ENCODE measurements at regions not wholly inside any gene's neighbourhood (a gene's known extent, or its start where the extent isn't known, plus 50 kb on each side); places are given as distances from the start of the nearest gene placed in this dataset.
"Not testable (repeated sequence)": the region's sequence is repeated elsewhere in the genome, so short reads cannot be mapped to it uniquely, and the experiment has no call there.

DNA sequence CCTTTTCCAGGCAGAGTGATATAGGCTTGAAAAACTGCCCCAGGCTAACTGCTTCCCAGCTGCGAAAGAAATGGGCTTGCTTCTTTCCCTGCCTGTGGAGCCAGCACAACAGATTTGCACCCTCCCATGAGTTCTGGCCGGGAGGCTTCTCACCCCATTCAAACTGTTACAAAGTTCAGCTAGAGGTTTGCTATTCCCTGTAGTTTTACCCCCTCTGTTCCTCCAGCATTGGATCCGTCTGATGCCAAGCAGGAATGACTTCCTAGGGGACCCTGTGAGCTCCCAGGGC lies 87.6 kb upstream of the NDST4 start:
- peaks cover 26% of the 10 kb centered on the region for H3K9me3 Mint-ChIP-seq
- H3K27me3 Mint-ChIP-seq (ENCODE audit: low read depth): no peaks in the 10 kb centered on the region
- no peaks in the 10 kb centered on the region for H3K36me3 Mint-ChIP-seq (ENCODE audit: low read depth)
- TF ChIP-seq, protein P1, sequence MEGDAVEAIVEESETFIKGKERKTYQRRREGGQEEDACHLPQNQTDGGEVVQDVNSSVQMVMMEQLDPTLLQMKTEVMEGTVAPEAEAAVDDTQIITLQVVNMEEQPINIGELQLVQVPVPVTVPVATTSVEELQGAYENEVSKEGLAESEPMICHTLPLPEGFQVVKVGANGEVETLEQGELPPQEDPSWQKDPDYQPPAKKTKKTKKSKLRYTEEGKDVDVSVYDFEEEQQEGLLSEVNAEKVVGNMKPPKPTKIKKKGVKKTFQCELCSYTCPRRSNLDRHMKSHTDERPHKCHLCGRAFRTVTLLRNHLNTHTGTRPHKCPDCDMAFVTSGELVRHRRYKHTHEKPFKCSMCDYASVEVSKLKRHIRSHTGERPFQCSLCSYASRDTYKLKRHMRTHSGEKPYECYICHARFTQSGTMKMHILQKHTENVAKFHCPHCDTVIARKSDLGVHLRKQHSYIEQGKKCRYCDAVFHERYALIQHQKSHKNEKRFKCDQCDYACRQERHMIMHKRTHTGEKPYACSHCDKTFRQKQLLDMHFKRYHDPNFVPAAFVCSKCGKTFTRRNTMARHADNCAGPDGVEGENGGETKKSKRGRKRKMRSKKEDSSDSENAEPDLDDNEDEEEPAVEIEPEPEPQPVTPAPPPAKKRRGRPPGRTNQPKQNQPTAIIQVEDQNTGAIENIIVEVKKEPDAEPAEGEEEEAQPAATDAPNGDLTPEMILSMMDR (IDR thresholded peaks at IDR 0.05; ENCODE audit: unreplicated experiment in 3 of 3): no peak
- no peak overlapping the region for H3K4me3 Mint-ChIP-seq
- no peaks in the 10 kb centered on the region for H3K4me1 Mint-ChIP-seq
- H3K27ac Mint-ChIP-seq: no peak overlapping the region

DNA sequence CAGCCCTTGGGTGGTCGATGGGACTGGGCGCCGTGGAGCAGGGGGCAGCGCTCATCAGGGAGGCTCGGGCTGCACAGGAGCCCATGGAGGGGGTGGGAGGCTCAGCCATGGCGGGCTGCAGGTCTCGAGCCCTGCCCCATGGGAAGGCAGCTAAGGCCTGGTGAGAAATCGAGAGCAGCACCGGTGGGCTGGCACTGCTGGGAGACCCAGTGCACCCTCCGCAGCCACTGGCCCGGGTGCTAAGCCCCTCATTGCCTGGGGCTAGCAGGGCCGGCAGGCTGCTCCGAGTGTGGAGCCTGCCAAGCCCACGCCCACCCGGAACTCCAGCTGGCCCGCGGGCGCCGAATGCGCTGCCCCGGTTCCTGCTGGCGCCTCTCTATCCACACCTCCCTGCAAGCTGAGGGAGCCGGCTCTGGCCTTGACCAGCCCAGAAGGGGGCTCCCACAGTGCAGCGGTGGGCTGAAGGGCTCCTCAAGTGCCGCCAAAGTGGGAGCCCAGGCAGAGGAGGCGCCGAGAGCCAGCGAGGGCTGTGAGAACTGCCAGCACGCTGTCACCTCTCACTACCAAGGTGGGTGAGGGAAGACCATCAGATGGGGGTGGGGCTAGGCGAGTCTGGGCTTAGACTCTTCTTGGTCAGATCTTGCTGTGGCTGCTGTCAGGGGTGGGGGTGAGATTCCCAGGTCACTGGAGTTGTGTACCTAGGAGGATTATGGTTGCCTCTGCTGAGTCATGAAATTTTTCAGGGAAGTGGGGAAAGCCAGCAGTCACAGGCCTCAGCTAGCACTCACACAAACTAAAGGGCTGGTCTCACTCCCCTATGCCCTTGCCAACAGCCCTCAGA lies 87.0 kb upstream of the NDST4 start:
- H3K4me1 Mint-ChIP-seq; H3K4me3 Mint-ChIP-seq; H3K27me3 Mint-ChIP-seq (ENCODE audit: low read depth); H3K36me3 Mint-ChIP-seq (ENCODE audit: low read depth); H3K27ac Mint-ChIP-seq: not testable (repeated sequence)
- peaks cover 26% of the 10 kb centered on the region for H3K9me3 Mint-ChIP-seq

DNA sequence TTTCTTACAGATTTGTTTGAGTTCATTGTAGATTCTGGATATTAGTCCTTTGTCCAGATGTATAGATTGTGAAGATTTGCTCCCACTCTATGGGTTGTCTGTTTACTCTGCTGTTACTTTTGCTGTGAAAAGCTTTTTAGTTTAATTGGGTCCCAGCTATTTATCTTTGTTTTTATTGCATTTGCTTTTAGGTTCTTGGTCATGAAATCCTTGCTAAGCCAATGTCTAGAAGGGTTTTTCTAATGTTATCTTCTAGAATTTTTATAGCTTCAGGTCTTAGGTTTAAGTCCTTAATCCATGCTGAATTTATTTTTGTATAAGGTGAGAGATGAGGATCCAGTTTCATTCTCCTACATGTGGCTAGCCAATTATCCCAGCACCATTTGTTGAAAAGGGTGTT lies 81.2 kb upstream of the NDST4 start:
- H3K27me3 Mint-ChIP-seq (ENCODE audit: low read depth); H3K27ac Mint-ChIP-seq; H3K36me3 Mint-ChIP-seq (ENCODE audit: low read depth); H3K4me1 Mint-ChIP-seq; H3K4me3 Mint-ChIP-seq: not testable (repeated sequence)
- H3K9me3 Mint-ChIP-seq: peaks cover 23% of the 10 kb centered on the region

DNA sequence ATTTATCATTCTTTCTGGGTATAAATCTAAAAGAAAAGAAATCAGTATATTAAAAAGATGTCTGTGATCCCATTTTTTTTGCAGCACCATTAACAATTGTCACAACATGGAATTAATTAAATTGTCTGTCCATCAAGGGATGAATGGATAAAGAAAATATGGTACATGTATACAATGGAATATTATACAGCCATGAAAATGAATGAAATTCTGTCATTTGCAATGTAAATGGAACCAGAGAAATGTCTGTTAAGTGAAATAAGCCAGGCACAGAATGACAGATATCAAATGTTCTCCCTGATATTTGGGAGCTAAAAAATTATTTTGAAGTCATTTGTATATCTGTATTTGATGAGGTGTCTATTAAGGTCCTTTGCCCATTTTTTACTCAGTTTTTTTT lies 77.1 kb upstream of the NDST4 start:
- no peaks in the 10 kb centered on the region for H3K36me3 Mint-ChIP-seq (ENCODE audit: low read depth)
- no peak overlapping the region for H3K4me3 Mint-ChIP-seq
- H3K9me3 Mint-ChIP-seq: no peaks in the 10 kb centered on the region
- H3K27ac Mint-ChIP-seq: no peak overlapping the region
- TF ChIP-seq, protein P1 (IDR thresholded peaks at IDR 0.05; ENCODE audit: unreplicated experiment in 3 of 3): no peak
- no peaks in the 10 kb centered on the region for H3K4me1 Mint-ChIP-seq
- H3K27me3 Mint-ChIP-seq (ENCODE audit: low read depth): no peaks in the 10 kb centered on the region

DNA sequence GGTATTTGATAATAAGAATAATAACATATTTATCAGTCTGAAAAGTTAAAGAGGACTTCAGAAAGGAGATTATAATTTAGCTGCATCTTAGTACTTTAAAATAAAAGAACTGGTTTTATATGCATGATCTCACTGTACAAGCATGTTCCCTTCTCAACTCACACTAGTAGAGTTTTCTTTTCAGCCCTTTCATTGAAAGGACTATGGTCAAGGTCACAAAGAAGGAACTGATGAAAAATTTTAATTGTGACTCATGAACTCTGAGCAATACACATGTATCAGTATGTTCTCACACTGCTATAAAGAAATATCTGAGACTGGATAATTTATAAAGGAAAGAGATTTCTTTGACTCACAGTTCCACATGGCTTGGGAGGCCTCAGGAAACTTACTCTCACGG lies 73.7 kb upstream of the NDST4 start:
- TF ChIP-seq, protein P1 (IDR thresholded peaks at IDR 0.05; ENCODE audit: unreplicated experiment in 3 of 3): no peak
- Mint-ChIP-seq H3K27ac (no peak overlapping the region), H3K9me3 (no peaks in the 10 kb centered on the region), H3K27me3 (ENCODE audit: low read depth) (no peaks in the 10 kb centered on the region), H3K4me1 (no peaks in the 10 kb centered on the region), H3K4me3 (no peak overlapping the region), H3K36me3 (ENCODE audit: low read depth) (no peaks in the 10 kb centered on the region)

DNA sequence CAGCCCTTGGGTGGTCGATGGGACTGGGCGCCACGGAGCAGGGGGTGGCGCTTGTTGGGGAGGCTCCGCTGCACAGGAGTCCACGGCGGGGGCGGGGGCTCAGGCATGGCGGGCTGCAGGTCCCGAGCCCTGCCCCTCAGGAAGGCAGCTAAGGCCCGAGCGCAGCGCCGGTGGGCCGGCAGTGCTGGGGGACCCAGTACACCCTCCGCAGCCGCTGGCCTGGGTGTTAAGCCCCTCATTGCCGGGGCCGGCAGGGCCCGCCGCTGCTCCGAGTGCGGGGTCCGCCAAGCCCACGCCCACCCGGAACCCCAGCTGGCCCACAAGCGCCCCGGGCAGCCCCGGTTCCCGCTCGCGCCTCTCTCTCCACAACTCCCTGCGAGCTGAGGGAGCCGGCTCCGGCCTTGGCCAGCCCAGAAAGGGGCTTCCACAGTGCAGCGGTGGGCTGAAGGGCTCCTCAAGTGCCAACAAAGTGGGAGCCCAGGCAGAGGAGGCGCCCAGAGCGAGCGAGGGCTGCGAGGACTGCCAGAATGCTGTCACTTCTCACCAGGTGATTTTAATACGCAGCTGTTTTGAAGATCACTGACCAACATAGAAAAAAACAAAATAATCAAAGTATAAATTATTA lies 66.1 kb upstream of the NDST4 start:
- not testable (repeated sequence) for H3K4me1 Mint-ChIP-seq; H3K27me3 Mint-ChIP-seq (ENCODE audit: low read depth); H3K36me3 Mint-ChIP-seq (ENCODE audit: low read depth); H3K9me3 Mint-ChIP-seq; H3K27ac Mint-ChIP-seq; H3K4me3 Mint-ChIP-seq

DNA sequence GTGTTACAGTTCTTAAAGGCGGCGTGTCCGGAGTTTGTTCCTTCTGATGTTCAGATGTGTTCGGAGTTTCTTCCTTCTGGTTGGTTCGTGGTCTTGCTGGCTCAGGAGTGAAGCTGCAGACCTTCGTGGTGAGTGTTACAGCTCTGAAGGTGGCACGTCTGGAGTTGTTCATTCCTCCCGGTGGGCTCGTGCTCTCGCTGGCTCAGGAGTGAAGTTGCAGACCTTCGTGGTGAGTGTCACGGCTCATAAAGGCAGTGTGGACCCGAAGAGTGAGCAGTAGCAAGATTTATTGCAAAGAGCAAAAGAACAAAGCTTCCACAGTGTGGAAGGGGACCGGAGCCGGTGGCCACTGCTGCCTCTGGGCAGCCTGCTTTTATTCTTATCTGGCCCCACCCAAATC lies 65.3 kb upstream of the NDST4 start:
- H3K9me3 Mint-ChIP-seq; H3K36me3 Mint-ChIP-seq (ENCODE audit: low read depth); H3K27me3 Mint-ChIP-seq (ENCODE audit: low read depth); H3K4me3 Mint-ChIP-seq; H3K27ac Mint-ChIP-seq; H3K4me1 Mint-ChIP-seq: not testable (repeated sequence)

DNA sequence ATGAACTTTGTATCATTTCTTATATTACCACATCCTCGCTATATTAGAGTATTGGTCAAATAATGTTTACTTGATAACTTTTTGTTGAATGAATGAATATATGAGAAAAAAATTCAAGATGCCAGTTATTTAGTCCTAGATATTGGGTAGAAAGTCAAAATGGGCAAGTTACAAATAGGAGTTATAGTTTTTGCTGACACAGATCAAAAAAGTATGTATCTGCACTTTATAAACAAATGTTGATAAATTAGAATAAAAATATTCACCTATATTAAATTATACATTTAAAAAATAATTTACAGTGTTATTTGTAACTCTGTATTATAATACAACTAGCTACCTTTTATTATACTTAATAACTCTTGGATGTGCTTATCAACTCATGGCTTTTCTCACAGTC lies 57.8 kb upstream of the NDST4 start:
- peaks cover 7% of the 10 kb centered on the region for H3K9me3 Mint-ChIP-seq
- no peaks in the 10 kb centered on the region for H3K27me3 Mint-ChIP-seq (ENCODE audit: low read depth)
- no peaks in the 10 kb centered on the region for H3K36me3 Mint-ChIP-seq (ENCODE audit: low read depth)

More for the DNA sequence above, 57.8 kb upstream of the NDST4 start:
- Mint-ChIP-seq H3K4me3 (no peak overlapping the region), H3K27ac (no peak overlapping the region), H3K4me1 (no peaks in the 10 kb centered on the region)
- TF ChIP-seq, protein P1 (IDR thresholded peaks at IDR 0.05; ENCODE audit: unreplicated experiment in 3 of 3): no peak

Measured in nephron (organoid).